H9 (cell line): ENCODE measurements at regions not wholly inside any gene's neighbourhood (a gene's known extent, or its start where the extent isn't known, plus 50 kb on each side); places are given as distances from the start of the nearest gene placed in this dataset.
A peak's percentile ranks its signal among the peaks of the same experiment; 100 is the strongest.
"Not testable (repeated sequence)": the region's sequence is repeated elsewhere in the genome, so short reads cannot be mapped to it uniquely, and the experiment has no call there.

Experiments used
- DNase-seq: peaks from one replicate; pipeline ENCODE4 v3.0.0-alpha.2; 2017
- H2AFZ ChIP-seq: one replicate; pipeline ENCODE4 v1.6.1; 2013; ENCODE audit warnings: mild to moderate bottlenecking, low read length, control low read depth, moderate library complexity
- H2AK5ac ChIP-seq: 2 replicates; pipeline ENCODE4 v1.6.1; 2013; ENCODE audit warnings: low read length, control low read depth, mixed read lengths; ENCODE audit not compliant: insufficient read length
- H2BK120ac ChIP-seq: one replicate; pipeline ENCODE4 v1.6.1; 2013; ENCODE audit warnings: low read depth, mild to moderate bottlenecking, low read length, control low read depth, inconsistent platforms; ENCODE audit not compliant: poor library complexity, severe bottlenecking
- H2BK12ac ChIP-seq: 2 replicates; pipeline ENCODE4 v1.6.1; 2013; ENCODE audit warnings: low read length, control low read depth, mixed read lengths, low read depth; ENCODE audit not compliant: insufficient read length
- H2BK15ac ChIP-seq: 2 replicates; pipeline ENCODE4 v1.6.1; 2013; ENCODE audit warnings: low read depth, low read length, control low read depth
- H2BK20ac ChIP-seq: one replicate; pipeline ENCODE4 v1.6.1; 2013; ENCODE audit warnings: low read depth, mild to moderate bottlenecking, low read length, control low read depth, inconsistent platforms; ENCODE audit not compliant: poor library complexity, severe bottlenecking
- H2BK5ac ChIP-seq: 2 replicates; pipeline ENCODE4 v1.6.1; 2013; ENCODE audit warnings: low read length, control low read depth, mixed read lengths; ENCODE audit not compliant: insufficient read length
- H3K14ac ChIP-seq: 2 replicates; pipeline ENCODE4 v1.6.1; 2013; ENCODE audit warnings: low read length, control low read depth; ENCODE audit not compliant: insufficient read depth
- H3K18ac ChIP-seq: 2 replicates; pipeline ENCODE4 v1.6.1; 2013; ENCODE audit warnings: low read depth, mild to moderate bottlenecking, mixed read lengths, low read length, control low read depth; ENCODE audit not compliant: insufficient read length
- H3K23ac ChIP-seq: 2 replicates; pipeline ENCODE4 v1.6.1; 2013; ENCODE audit warnings: low read length, control low read depth, mixed read lengths, low read depth; ENCODE audit not compliant: insufficient read length
- H3K23me2 ChIP-seq: 2 replicates; pipeline ENCODE4 v1.6.1; 2013; ENCODE audit warnings: low read depth, mild to moderate bottlenecking, mixed read lengths, low read length, control low read depth; ENCODE audit not compliant: insufficient read length, poor library complexity, severe bottlenecking
- H3K27ac ChIP-seq: 2 replicates; pipeline ENCODE4 v1.5.1; 2013; ENCODE audit warnings: low read length, control low read depth, mixed read lengths, low read depth; ENCODE audit not compliant: insufficient read length
- H3K27me3 ChIP-seq: 2 replicates; pipeline ENCODE4 v1.6.1; 2013; ENCODE audit warnings: low read length, control low read depth, inconsistent platforms; ENCODE audit not compliant: insufficient read depth
- H3K4ac ChIP-seq: 2 replicates; pipeline ENCODE4 v1.6.1; 2013; ENCODE audit warnings: low read depth, mild to moderate bottlenecking, control low read depth, inconsistent platforms, low read length, moderate library complexity
- H3K4me1 ChIP-seq: 2 replicates; pipeline ENCODE4 v1.6.1; 2013; ENCODE audit warnings: low read length, control low read depth, inconsistent platforms; ENCODE audit not compliant: insufficient read depth
- H3K4me2 ChIP-seq: 2 replicates; pipeline ENCODE4 v1.6.1; 2013; ENCODE audit warnings: low read length, control low read depth, mixed read lengths; ENCODE audit not compliant: insufficient read length, insufficient read depth
- H3K56ac ChIP-seq: 2 replicates; pipeline ENCODE4 v1.6.1; 2013; ENCODE audit warnings: low read depth, mild to moderate bottlenecking, mixed read lengths, low read length, control low read depth; ENCODE audit not compliant: insufficient read length
- H3K79me1 ChIP-seq: 2 replicates; pipeline ENCODE4 v1.6.1; 2013; ENCODE audit warnings: low read depth, mild to moderate bottlenecking, moderate library complexity, low read length, control low read depth, inconsistent platforms; ENCODE audit not compliant: insufficient read depth, poor library complexity, severe bottlenecking
- H3K79me2 ChIP-seq: 2 replicates; pipeline ENCODE4 v1.6.1; 2013; ENCODE audit warnings: low read length, control low read depth, inconsistent platforms; ENCODE audit not compliant: insufficient read depth
- H3K9ac ChIP-seq: 2 replicates; pipeline ENCODE4 v1.6.1; 2013; ENCODE audit warnings: low read length, control low read depth, mixed read lengths; ENCODE audit not compliant: insufficient read length; ENCODE audit errors: extremely low read depth
- H3K9me3 ChIP-seq: one replicate; pipeline ENCODE4 v1.6.1; 2013; ENCODE audit warnings: low read depth, low read length, inconsistent platforms; ENCODE audit not compliant: control insufficient read depth
- H3T11ph ChIP-seq: one replicate; pipeline ENCODE4 v1.6.1; 2013; ENCODE audit warnings: mild to moderate bottlenecking, low read length, control low read depth, inconsistent platforms
- H4K20me1 ChIP-seq: one replicate; pipeline ENCODE4 v1.6.1; 2013; ENCODE audit not compliant: control insufficient read depth, insufficient read length, insufficient read depth
- H4K5ac ChIP-seq: 2 replicates; pipeline ENCODE4 v1.6.1; 2013; ENCODE audit warnings: low read depth, mild to moderate bottlenecking, mixed read lengths, low read length, control low read depth; ENCODE audit not compliant: insufficient read length
- H4K8ac ChIP-seq: replicated peaks from 2 replicates; pipeline ENCODE4 v1.6.1; 2013; ENCODE audit warnings: low read length, control low read depth, mixed read lengths, low read depth; ENCODE audit not compliant: insufficient read length
- H4K91ac ChIP-seq: 2 replicates; pipeline ENCODE4 v1.6.1; 2013; ENCODE audit warnings: low read depth, mild to moderate bottlenecking, moderate library complexity, mixed read lengths, low read length, control low read depth; ENCODE audit not compliant: insufficient read length
- H3K27ac Mint-ChIP-seq, 3 experiments: 2 replicates in 2 of 3; 3 replicates in 1 of 3; pipeline ENCODE4 v1.8.0; 2020 to 2021; ENCODE audit warnings: mixed read lengths in 3 of 3, mild to moderate bottlenecking in 1 of 3, moderate library complexity in 1 of 3
- H3K27me3 Mint-ChIP-seq: 2 replicates; pipeline ENCODE4 v1.8.0; 2021; ENCODE audit warnings: low read depth, mild to moderate bottlenecking, moderate library complexity, mixed read lengths
- H3K36me3 Mint-ChIP-seq, 3 experiments: 2 replicates in 2 of 3; 3 replicates in 1 of 3; pipeline ENCODE4 v1.8.0; 2020 to 2021; ENCODE audit warnings: low read depth in 3 of 3, mixed read lengths in 3 of 3; ENCODE audit not compliant: insufficient read depth in 1 of 3
- H3K4me1 Mint-ChIP-seq, 2 experiments: 2 replicates each; pipeline ENCODE4 v1.8.0; 2020; ENCODE audit warnings: mixed read lengths in 2 of 2
- H3K4me3 Mint-ChIP-seq, 2 experiments: 2 replicates in 1 of 2; 3 replicates in 1 of 2; pipeline ENCODE4 v1.8.0; 2020 to 2021; ENCODE audit warnings: mild to moderate bottlenecking in 2 of 2, mixed read lengths in 2 of 2, moderate library complexity in 1 of 2
- H3K9me3 Mint-ChIP-seq, 2 experiments: 2 replicates in 1 of 2; 3 replicates in 1 of 2; pipeline ENCODE4 v1.8.0; 2020; ENCODE audit warnings: mild to moderate bottlenecking in 2 of 2, mixed read lengths in 2 of 2, moderate library complexity in 1 of 2
- CTCF ChIP-seq: fragments of 200-600 bp; sonication (generic); conservative IDR thresholded peaks from 3 replicates; pipeline ENCODE4 v1.8.0; 2021; ENCODE audit warnings: antibody characterized with exemption, mild to moderate bottlenecking
- WGBS: extraction: QIAGEN DNeasy Blood & Tissue Kit; methylation state at CpG from one replicate; pipeline ENCODE4 v1.1.7; 2013; ENCODE audit warnings: missing lambda C conversion rate, low lambda C conversion rate, mixed read lengths; ENCODE audit not compliant: insufficient read length; ENCODE audit errors: extremely low coverage; 5-methylcytosine and 5-hydroxymethylcytosine counted together

GRCh38 chr2:190759749-190760213, 110.9 kb downstream of the NAB1 start:
- Histone ChIP-seq H3K23me2 (no peaks in the 10 kb centered on the region), H2BK20ac (no peak overlapping the region), H4K8ac (no peak overlapping the region), H3K23ac (no peak overlapping the region), H3K4me2 (no peak overlapping the region), H2BK120ac (no peak overlapping the region), H3K27ac (no peak overlapping the region), H3K4me1 (peaks cover 4% of the 10 kb centered on the region), H3K79me2 (no peaks in the 10 kb centered on the region), H3T11ph (no peak overlapping the region), H3K9ac (no peak overlapping the region), H2AFZ (no peak overlapping the region), H3K9me3 (no peaks in the 10 kb centered on the region), H2AK5ac (no peak overlapping the region), H2BK15ac (no peak overlapping the region), H3K79me1 (no peaks in the 10 kb centered on the region), H3K27me3 (no peaks in the 10 kb centered on the region), H2BK5ac (no peak overlapping the region), H3K18ac (no peak overlapping the region), H3K14ac (no peak overlapping the region), H3K4ac (no peak overlapping the region), H2BK12ac (no peak overlapping the region), H4K91ac (no peak overlapping the region), H4K5ac (no peak overlapping the region), H3K56ac (no peak overlapping the region), H4K20me1 (no peaks in the 10 kb centered on the region)
- 0 out of 7 replicates have a peak, but pooled peaks cover 0 to 4% (median 0%) of the 10 kb centered on the region in 3 experiments for H3K36me3 Mint-ChIP-seq
- H3K9me3 Mint-ChIP-seq = no peaks in the 10 kb centered on the region
- no peak for TF ChIP-seq CTCF
- WGBS = no CpG with 5 or more reads among the region's 8 CpGs
- peak overlapping the region in 2 of 3 experiments; percentile 7 to 64; a peak in 3 of 7 replicates for H3K27ac Mint-ChIP-seq
- H3K4me1 Mint-ChIP-seq = peaks cover 10 to 12% of the 10 kb centered on the region in 2 experiments
- DNase-seq = no peak
- no peaks in the 10 kb centered on the region for H3K27me3 Mint-ChIP-seq
- H3K4me3 Mint-ChIP-seq = no peak overlapping the region

- not testable (repeated sequence) for H3K9ac ChIP-seq, H2AFZ ChIP-seq
Observed at GRCh38 chr2:190760353-190761150, 111.7 kb downstream of the NAB1 start.

More at GRCh38 chr2:190760353-190761150, 111.7 kb downstream of the NAB1 start:
- H3K4me1 ChIP-seq, H4K8ac ChIP-seq, H4K20me1 ChIP-seq, H4K5ac ChIP-seq, H2BK120ac ChIP-seq, H3K27me3 Mint-ChIP-seq, H3K27me3 ChIP-seq, H3K27ac ChIP-seq, H3K9me3 Mint-ChIP-seq, H3K14ac ChIP-seq, DNase-seq, H3K4me2 ChIP-seq, H2AK5ac ChIP-seq, H3K36me3 Mint-ChIP-seq, H3K4ac ChIP-seq, H2BK12ac ChIP-seq, H2BK20ac ChIP-seq, H3K79me1 ChIP-seq, H3T11ph ChIP-seq, H4K91ac ChIP-seq, H3K79me2 ChIP-seq, H3K9me3 ChIP-seq, H2BK5ac ChIP-seq, H3K56ac ChIP-seq, H2BK15ac ChIP-seq, H3K4me3 Mint-ChIP-seq, H3K23me2 ChIP-seq, H3K18ac ChIP-seq, H3K23ac ChIP-seq: not testable (repeated sequence)
- WGBS = no CpG with 5 or more reads among the region's 30 CpGs
- H3K27ac Mint-ChIP-seq = peak overlapping the region in 2 of 3 experiments; percentile 7 to 64; a peak in 4 of 7 replicates
- peaks cover 10 to 12% of the 10 kb centered on the region in 2 experiments for H3K4me1 Mint-ChIP-seq
